A673 (cell line): ENCODE measurements at regions not wholly inside any gene's neighbourhood (a gene's known extent, or its start where the extent isn't known, plus 50 kb on each side); places are given as distances from the start of the nearest gene placed in this dataset.

Experiments used
- EZH2 ChIP-seq: fragments of 200-600 bp; sonication (generic); IDR thresholded peaks from 2 replicates; pipeline ENCODE4 v1.6.1; 2017; ENCODE audit warnings: borderline replicate concordance, low read depth, mild to moderate bottlenecking, mixed read lengths, antibody characterized with exemption, low read length; ENCODE audit not compliant: poor library complexity, severe bottlenecking
- TF ChIP-seq, protein P1 (sequence below): fragments of 300-800, 200-600 bp; sonication (generic); conservative IDR thresholded peaks from 2 replicates; pipeline ENCODE4 v1.5.1; 2017; ENCODE audit warnings: low read depth, mild to moderate bottlenecking, antibody characterized with exemption, low read length, moderate library complexity, mixed read lengths

DNA sequence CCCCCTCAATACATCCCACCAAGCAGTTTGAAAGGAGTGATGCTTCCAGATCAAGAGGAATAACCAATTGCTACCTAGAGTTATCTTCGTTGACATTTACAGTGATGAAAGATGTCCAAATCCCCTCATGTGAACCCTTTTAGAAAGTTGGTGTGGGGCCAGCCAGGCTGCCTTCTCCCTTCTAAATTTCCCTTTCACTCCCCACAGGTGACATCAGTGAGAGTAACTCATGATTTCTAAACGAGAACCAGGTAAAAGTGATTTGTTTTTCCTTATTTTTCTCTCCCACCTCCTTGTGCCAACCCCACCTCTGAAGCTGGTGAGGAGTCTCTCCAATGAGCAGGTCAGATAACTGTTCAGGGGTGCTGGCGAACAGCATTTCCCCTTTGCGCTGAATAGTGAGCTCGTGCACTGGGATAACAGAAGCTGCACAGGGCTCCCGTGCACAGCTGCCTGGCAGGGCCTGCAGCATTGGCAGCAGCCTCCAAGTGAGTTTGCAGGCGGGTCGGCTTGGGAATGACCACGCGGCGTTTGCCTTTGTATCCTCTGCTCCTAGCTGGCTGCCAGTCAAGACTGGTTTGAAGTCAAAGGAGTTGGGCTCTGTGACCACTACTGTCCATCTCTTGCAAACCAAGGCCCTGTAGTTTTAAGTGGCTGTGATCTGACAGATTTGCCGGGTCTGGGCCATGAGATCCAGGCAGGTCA lies 70.2 kb upstream of the CORO2B start:
- TF ChIP-seq, protein P1, sequence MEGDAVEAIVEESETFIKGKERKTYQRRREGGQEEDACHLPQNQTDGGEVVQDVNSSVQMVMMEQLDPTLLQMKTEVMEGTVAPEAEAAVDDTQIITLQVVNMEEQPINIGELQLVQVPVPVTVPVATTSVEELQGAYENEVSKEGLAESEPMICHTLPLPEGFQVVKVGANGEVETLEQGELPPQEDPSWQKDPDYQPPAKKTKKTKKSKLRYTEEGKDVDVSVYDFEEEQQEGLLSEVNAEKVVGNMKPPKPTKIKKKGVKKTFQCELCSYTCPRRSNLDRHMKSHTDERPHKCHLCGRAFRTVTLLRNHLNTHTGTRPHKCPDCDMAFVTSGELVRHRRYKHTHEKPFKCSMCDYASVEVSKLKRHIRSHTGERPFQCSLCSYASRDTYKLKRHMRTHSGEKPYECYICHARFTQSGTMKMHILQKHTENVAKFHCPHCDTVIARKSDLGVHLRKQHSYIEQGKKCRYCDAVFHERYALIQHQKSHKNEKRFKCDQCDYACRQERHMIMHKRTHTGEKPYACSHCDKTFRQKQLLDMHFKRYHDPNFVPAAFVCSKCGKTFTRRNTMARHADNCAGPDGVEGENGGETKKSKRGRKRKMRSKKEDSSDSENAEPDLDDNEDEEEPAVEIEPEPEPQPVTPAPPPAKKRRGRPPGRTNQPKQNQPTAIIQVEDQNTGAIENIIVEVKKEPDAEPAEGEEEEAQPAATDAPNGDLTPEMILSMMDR: no peak
- TF ChIP-seq EZH2: no peak
